CD4-positive, alpha-beta T cell treated with Interleukin-12 subunit alpha and Interleukin-12 subunit beta, for 1 hour (primary cell): ENCODE measurements at regions not wholly inside any gene's neighbourhood (a gene's known extent, or its start where the extent isn't known, plus 50 kb on each side); places are given as distances from the start of the nearest gene placed in this dataset.

Experiments used
- DNase-seq: peaks from one replicate; pipeline ENCODE4 v3.0.0-alpha.2; 2020

DNA sequence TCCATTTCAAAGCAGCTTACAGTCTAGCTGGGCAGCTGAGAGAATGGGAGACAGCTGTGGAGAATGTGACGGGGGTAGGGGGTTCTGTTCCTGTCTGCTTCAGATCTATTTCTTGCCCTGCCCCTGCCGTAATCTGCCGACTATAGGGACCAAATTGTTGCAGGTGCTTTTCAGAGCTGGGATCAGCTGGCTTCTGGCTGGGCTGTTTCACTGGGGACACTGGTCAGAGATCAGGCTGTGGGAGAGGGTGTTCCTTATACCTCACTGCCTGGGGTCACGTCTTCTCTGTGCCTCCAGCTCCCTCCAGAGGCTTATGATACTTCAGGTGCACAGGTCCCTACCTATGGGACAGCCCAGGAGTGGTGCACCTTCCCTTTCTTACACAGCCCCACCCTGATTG is 514.9 kb upstream of the GOT2 start:
- no peak for DNase-seq

DNA sequence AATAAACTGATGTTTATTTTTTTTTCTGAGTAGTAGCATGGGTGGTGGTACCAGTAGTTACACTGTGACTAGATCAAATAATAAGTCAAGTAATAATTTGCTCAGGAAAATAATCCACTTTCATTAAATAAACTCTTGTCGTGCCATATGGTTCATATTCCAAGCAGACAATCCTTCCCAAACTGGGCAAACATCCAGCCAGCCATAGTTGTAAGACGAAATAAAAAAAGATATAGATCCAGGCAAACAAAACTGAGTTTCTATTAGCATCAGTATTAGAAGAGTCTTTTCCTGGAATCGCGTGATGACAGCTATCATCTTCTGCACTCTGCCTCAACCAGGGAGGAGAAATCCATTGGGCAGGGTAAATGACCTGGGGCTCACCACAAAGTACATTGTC is 508.4 kb upstream of the GOT2 start:
- no peak for DNase-seq

DNA sequence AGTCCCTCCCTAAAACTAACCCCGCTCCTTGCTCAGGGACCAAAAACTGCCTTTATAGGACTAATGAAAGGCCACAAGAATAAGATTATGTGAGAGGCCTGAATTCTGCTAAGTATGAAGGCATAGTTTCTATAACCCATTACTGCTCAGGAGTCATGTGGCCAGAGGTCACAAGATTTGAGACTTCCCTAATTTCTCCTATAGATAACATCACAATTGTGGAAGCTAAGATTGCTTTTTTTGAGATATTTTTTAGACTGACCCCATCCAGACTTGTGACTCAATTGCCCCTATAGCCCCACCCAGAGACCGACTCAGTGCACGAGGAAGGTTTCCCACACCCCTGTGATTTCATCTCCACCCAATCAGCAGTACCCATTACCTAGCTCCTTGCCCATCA is 504.1 kb upstream of the GOT2 start:
- DNase-seq = no peak

DNA sequence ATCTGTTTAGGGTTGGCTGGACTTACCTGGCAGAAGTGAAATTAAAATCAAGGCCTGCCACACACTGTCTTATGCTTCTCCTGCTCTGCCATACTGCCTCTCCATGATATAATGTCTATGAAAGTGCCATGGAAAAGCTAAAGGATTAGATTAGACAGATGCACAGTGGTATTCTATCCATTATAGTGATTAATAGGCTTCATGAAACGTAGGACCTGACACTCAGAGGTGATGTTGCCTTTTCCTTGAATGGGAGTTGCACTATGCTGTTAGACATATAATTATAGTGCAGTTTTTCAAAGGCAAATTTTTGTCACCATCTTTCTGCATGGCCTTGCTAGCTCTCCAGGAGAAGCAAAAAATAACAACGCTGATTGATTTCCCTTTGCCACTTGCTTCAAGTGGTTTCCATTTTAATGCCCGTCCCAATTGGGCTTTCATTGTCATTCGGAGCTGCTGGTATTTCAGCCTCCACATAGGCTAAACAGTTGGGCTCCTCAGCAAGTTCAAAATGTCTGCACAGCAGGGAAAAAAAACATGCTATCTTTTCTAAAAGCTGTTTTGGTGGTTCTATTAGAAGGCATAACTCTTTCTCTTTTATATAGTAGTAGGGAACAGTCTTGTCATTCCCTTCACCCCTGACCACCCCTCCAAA is 502.8 kb upstream of the GOT2 start:
- no peak for DNase-seq

DNA sequence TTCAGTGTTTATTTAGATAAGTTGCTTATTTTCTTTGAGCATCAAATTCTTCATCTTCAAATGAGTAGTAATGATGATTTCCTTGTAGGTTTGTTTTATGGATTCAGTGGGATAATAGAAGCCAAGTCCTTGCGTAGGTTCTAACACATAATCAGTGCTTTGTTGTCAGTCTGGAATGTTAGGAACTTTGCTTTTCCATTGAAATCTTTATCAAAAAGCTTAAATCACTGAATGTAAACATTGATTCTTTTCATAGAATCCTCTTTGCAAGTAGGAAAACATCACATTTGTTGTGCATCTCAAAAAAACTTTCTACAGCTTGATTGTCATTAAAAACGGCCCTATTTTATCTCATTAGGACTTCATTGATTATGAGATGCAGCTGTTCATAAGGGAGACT is 490.3 kb upstream of the GOT2 start:
- DNase-seq = no peak

DNA sequence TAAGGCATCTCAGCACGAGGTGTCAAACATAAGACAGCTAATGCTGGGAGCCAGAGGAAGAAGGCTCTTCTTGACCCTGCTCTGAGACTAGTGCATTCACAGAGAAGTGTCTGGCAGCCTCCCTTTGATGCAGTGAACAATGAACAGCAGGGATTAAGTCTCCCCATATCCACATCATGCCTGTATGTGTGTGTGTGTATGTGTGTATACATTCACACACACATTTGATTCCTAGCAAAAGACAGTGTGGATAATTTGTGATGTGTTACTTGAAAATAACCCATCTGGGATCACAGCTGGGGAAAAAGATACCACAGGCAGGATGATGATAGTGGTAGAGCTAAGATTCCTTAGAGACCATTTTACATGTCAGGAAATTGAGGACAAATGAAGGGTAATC is 485.9 kb upstream of the GOT2 start:
- DNase-seq = no peak

DNA sequence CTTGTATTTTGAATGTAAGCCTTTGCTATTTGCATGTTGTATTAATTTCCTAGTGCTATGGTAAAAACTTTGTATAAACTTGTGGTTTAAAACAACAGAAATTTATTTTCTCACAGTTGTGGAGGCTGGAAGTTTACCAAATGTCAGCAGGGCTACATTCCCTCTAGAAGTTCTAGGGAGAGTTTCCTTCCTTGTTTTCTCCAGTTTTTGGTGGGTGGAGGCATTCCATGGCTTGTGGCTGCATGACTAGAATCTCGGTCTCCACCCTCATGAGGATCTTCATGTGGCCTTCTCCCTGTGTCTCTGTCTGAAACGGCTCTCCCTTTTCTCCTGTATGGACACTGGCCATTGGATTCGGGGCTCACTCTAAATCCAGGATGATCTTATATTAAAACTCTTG is 482.2 kb upstream of the GOT2 start:
- no peak for DNase-seq

DNA sequence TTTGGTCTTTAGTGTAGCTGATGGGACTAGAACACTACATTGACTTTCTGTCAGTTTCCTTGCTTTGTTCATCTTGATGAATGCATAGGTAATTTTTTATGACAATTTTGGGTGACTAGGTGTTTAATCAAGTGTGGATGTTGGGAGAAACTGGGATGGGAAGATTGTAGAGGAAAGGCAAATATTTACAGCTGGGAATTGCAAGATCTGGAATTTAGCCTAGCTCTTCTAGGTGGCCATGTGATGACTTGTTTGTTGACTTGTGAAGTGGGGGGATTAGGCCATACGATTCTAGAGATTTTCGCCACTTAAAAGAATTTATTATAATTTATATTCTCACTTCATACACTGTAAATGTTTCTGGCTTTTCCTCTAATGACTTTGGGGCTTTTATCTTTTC is 480.3 kb upstream of the GOT2 start:
- DNase-seq = no peak

DNA sequence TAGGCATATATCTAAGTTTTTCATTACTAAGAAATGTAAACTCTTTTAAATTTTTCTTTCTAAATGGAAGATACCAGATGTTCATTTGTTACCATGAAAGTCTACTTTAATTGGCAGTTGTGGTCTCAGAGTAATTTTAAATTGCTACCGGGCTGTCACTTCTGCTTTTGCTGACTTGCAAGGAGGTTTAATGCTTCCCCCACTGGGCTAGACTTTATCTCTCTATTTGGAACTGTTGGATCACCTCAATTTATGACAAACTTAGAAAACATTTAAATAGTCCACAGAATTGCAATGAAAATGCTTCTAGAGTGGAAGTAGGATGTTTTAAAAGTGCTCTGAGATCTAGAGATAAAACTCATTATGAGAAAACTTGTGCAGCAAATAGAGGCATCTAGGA is 479.8 kb upstream of the GOT2 start:
- DNase-seq = no peak

DNA sequence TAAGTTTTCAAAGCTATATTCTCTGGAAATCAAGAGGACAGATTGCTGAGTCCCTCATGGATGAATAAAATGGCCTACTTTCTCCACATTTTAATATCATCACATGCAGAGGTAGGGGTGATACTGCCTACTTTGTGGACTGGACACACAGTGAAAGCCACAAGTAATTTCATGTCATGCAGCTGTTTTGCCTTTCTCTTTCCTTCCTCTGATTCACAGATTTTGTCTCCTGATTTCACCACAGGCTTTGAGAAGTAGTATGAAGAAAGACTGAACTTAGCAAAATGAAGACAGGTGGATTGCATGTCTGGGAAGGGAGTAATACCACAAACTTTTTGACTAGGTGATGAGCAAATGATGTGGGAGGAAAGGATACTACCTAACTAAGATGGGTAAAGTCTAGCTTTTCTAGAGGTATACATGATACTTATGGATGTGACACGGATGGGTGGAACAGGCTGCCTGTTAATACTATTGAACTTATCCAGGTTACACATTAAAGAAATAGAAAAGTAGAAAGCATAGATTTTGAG is 478.4 kb upstream of the GOT2 start:
- no peak for DNase-seq

DNA sequence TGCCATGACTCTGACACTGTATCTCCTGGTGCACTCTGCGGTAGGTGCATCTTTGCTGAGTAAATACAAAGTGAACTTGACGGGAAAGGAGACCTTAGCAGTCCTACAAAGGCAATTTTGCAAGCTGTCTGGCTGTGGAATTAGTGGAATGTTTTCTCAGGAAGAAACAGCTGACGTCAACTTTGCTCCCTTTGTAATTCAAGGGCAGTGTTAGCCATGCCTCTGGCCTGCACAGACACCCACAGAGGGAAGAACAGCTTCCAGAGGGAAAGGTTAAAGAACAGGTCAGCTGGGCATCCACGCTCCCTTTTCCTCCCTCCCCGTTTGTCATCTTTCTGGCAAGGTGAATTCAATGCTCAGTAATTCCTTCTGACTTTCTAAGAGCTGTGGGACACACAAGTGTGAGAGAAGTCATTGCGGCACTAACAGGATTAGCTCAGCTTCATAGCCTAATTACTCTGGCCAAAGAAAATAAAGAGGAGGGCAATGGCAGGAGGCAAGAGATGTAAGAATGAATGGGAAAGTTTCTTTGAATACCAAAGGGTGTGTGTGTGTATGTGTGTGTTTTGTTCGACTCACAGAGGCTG is 476.9 kb upstream of the GOT2 start:
- DNase-seq = no peak

DNA sequence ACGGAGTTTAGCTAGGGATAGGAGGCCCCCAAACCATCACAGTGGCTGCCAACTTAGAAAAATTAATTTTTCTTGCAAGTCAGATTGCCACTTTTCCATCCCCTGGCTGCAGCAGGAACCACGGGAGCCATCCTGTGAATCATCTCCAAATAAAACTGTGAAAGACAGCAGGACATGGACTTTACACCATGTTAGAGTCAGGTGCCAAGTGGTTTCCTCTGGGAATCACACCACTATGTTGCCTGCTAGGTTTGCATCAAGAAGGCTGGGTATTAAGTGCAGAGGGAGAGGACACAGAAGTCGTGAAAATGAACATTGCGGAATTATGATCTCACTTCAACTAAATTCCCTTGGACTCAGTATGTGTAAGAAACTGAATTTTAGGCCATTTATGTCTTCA is 471.3 kb upstream of the GOT2 start:
- no peak for DNase-seq

DNA sequence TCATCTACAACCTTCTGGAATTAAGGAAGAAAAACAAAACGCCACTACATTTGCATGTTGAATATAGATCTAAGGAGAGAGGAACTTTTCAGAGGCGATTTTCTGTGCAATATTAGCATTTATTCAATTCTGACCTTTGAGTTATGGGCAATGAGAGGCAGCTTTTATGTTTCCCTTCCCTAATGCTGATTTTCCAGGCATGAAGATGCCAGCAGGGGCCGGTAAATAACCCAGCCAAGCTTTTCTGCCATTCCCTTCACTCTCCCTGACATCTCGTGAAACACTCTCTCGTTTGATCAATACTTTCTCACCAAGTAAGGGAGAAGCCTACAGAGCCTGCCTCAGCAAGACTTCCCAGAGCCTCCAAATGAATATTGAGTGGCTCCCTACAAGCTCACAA is 470.5 kb upstream of the GOT2 start:
- no peak for DNase-seq

DNA sequence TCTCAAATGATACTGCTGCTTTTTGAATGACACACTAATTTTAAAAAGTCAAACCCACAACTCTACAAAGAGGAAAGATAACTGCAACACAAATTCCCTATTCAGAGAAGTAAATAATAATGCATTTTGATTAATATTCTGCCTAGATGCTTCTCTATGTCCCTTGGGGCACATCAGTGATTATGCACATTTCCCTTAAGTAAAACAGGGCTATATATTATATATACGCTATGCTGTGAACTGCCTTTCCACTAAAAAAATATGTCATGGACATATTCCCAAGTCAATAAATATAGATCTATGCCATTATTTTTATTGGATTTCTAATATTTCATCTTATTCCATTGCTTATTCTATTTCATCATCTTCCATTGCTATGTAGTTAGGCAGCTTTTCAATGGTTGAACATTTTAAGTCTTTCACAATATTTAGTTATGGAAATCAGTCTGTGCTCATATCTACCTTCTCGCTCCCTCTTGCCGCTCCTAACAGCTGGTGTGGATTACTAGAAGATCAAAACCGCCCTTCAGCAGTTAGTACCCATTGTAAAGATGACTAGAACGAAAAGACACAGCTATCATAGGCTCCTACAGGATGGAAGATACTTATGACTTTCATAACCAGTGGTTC is 468.2 kb upstream of the GOT2 start:
- DNase-seq = no peak

DNA sequence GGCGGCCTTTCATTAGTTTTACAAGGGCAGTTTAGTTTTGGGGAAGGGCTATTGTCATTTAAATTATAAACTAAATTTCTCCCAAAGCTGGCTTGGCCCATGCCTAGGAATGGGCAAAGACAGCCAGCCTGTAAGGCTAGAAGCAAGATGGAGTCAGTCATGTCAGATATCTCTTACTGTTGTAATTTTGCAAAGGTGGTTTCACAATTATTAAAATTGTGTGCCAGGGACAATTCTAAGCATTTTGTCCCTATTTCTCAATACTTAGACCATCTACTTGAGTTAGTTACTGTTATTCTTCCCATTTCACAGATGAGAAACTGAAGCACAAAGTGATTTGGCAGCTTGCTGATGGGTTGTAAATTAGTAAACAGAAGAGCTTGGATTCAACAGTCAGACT is 467.7 kb upstream of the GOT2 start:
- no peak for DNase-seq

DNA sequence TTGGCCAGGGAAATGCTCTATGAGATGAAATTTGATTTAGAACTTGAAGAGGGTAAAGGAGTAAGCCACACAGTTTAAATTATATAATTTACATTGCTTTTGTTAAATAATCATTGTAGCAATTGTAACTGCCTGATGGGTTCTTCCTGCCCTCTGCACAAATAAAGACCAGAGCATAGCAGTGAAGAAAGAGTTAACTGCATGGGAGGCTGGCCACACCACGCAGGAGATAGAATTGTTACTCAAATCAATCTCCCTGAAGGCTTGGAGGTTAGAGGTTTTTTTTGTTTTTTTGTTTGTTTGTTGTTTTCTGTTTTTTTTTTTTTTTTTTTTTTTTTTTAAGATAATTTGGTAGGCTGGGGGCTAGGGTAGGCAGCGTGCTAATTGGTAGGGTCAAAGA is 467.0 kb upstream of the GOT2 start:
- no peak for DNase-seq

DNA sequence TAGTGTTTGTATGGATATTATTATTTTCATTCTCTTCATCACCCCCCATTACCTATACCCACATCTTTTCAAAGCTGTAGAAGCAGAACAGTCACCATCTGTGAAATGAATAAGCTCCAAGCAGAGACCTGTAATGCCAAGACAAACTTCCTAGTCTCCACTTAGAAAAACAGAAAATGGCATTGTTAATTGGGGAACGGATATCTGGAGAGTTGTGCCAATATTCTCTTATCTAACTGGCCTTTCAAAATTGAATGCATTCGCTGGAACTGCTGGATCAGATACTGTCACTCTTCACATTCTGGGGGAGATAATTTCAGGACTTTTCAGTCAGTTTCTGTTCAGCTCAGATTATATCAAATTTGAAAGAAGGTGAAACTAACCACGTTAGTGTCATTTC is 464.4 kb upstream of the GOT2 start:
- no peak for DNase-seq

DNA sequence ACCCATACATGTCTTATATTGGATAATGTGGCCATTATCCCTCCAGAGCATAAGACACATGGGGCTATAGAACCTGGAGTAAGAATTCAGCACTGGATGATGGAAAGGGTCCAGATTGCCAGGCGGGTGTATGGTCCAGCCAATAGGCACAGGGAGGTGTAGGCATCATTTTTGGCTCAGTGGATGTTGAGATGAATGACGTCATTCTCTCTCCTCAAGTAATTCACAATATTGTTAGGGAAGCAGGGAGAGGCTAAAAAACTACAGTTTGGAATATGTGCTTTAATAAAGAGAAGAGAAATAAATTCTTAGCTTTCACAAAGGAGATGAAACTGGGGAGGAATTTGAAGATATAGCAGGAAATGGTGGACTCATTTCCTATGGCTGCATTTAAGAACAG is 461.1 kb upstream of the GOT2 start:
- DNase-seq = no peak

DNA sequence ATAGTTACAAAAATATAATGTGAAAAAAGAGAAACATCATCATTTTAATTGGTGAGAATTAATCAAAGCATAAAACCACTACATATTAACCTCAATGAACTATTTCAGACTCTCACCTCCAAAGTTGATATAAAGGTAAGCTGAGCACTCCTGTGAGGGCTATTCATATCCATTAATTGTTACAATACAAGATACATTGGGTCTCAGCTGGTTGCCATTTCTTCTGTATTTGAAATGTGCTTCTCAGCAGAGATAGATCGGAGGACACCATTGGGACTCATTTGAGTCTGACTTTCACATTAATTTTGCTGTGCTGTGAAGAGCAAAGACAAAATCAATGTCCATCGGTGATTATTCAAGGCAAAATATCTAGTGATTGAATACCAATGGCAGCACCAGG is 459.5 kb upstream of the GOT2 start:
- no peak for DNase-seq

DNA sequence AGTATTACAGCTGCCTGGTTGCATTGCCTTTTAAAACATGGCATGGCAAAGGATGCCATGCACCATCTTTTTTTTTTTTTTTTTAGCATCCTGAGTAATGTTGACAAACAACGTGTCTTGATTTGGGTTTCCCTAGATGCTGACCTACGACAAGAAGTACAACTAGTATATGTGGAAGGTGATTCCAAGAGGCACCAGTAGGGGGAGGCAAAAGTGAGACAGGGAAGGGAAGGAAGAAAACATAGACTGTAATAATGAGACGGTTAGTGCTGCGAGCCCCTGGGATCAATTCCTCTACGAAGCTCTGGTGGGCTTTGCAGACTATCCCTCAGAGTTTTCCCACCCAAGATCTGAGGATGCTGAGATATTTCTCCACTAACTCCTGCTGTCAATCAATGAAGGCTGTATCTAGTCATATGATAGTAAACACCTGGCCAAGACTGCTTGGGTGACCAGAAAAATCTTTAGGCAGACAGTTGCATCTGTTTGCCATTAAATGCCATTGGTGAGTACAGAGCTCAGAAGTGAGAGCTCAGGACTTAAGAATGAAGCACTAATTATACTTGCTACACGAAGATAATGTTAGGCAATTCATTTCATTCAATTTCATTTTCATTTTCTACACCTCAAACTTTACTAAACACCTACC is 458.6 kb upstream of the GOT2 start:
- peak; percentile 4 for DNase-seq

DNA sequence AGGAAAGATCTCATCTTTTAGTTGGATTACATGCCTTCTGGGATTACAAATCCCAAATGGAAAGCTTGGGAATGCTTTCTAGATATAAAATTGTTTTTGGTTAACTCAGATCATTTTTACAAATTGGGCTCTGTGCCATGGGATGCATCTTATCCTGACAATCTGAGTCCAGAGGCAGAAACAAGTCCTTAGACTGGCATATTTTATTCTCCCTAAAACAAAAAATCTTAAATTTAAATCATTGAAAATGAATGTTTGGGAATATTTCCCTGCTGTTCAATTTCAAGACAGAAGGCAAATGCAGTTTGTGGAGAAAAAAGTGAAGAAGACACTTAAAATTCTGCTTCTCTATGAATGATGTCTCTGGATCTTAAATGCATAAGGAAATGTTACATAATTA is 456.6 kb upstream of the GOT2 start:
- no peak for DNase-seq

DNA sequence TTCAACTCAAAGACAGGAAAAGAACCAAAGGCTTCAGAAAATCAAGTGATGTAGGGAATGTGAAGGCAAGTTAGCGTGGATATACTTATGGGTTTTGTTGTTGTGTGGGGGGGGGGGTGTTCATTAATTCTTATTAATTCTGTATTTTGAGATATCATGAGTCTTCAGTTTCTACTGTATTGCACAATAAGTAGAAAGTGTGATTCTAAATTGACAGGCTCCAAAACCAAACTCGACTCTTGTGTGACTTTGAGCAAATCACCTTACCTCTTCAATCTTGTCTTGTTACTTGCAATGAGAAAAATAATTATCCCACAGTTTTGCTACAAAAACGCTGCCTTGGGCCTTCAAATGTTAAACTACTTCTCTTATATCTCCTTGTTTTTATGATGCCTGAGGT is 453.9 kb upstream of the GOT2 start:
- DNase-seq = no peak

DNA sequence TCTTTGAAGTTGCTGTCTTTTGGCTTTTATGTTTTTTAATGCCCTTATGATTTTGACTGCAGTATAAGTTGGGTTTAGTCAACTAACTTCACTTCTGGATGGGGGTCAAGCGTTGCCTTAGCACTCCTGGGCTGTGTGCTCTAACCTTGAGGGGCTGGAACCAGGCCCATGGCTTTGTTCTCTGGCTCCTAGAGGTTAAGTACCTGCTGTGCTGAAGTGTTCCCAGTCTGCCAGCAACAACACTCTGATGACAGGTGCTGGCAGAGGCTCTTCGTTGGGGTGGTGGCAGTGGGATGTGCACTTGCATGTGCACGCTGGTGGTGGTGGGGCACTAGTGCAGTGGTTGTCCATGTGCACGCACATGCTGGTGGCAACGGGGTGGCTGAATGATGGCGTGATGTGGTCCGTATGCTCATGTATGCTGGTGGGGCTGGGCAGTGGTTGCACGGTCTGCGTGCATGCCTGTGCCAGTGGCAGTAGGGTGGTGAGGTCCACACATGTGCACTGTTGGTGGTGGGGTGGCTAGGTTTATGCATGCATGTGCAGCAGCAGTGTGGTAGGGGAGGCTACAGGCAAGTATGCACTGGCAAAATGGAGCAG is 447.8 kb upstream of the GOT2 start:
- DNase-seq = no peak

DNA sequence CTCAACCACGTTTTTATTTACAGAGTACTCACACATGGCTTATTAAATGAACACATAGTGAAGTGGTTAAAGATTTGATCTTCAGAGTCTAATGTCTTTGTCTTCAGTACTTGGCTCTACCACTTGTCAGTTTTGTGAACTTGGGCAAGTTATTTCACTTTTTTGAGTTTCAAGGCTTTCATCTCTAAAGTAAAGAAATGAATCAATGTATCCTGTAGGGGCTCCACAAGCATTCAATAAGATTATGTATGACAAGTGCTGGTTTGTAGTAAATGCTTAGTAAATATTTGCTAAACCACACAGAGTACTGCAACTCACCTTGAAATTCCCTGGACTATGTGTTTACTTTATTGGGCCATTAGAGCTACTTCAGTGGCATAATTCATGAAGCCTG is 446.0 kb upstream of the GOT2 start:
- no peak for DNase-seq
